ENCODE measurements at regions not wholly inside any gene's neighbourhood (a gene's known extent, or its start where the extent isn't known, plus 50 kb on each side); places are given as distances from the start of the nearest gene placed in this dataset.
"Not testable (repeated sequence)": the region's sequence is repeated elsewhere in the genome, so short reads cannot be mapped to it uniquely, and the experiment has no call there.

DNA sequence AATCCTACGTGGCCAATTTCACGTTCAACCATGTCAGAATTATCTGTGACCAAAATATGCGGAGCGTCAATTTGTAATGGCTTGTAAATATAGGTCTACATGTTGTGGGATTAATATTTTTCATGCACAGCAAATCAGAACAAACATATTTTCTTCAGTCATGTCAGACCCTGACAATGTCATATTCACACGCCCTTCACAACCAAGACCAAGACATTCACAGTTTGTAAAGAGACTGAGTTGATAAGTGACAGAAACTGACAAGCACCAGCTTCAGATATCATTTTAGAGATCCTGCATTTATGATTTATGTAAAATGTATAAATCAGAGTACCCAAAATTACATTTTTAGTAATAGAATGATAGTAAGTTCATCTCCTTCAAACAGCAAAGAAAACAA, 57.3 kb upstream of the NOVA1 start:
- DNase-seq, result no peak

DNA sequence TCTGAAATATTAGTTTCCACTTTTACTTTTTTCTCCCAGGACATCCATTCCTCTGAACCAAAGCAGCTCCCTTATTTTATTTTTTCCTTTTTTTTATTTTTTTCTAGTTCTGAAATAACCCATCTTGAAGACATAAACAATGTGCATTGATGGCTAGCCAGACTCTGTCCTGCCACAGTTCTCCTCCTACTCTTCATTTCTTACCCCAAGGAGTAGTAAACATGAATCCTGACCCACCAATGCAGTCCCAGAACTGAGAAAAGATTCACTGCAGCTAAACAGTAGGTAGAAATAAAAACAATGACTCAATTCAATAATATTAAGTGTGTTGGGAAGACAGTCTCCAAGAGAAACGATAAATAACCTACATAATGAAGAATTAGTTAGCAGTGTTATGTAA, 65.7 kb upstream of the NOVA1 start:
- TF ChIP-seq POLR2A (IDR thresholded peaks at IDR 0.05; ENCODE audit: low read length) (no peak), GATA1 (IDR thresholded peaks at IDR 0.05; ENCODE audit: low read depth, low read length) (no peak)
- no peak for DNase-seq

More for the DNA sequence above, 57.3 kb upstream of the NOVA1 start:
- no peak for TF ChIP-seq POLR2A (IDR thresholded peaks at IDR 0.05; ENCODE audit: low read length)

DNA sequence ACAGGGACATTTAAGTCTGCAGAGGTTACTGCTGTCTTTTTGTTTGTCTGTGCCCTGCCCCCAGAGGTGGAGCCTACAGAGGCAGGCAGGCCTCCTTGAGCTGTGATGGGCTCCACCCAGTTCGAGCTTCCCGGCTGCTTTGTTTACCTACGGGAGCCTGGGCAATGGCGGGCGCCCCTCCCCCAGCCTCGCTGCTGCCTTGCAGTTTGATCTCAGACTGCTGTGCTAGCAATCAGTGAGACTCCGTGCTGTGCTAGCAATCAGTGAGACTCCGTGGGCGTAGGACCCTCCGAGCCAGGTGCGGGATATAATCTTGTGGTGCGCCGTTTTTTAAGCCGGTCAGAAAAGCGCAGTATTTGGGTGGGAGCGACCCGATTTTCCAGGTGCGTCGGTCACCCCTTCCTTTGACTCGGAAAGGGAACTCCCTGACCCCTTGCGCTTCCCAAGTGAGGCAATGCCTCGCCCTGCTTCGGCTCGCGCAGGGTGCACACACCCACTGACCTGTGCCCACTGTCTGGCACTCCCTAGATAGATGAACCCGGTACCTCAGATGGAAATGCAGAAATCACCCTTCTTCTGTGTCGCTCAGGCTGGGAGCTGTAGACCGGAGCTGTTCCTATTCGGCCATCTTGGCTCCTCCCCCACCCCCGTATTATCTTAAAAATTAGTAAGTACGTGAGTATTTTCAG, 81.0 kb upstream of the NOVA1 start:
- DNase-seq, result not testable (repeated sequence)

DNA sequence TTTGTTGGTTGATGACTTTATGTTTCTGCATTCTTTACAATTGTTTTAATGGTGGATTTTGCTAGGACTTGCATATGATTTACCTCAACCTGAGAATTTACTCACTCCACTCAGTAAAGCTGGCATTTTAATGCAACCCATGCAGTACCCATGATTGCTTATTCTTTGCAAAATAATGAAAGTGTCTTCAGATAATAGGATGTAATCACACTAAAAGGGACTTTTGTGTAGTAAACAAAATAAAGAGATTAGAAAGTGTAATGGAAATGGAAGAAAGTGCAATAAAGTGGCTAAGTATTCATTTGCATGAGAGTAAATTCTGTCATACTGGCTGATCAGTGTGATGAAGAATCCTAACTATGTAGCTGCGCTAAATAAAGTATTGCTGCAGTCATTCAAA, 87.6 kb upstream of the NOVA1 start:
- no peak for DNase-seq
- TF ChIP-seq GATA1 (IDR thresholded peaks at IDR 0.05; ENCODE audit: low read depth, low read length) (no peak), POLR2A (IDR thresholded peaks at IDR 0.05; ENCODE audit: low read length) (no peak)

DNA sequence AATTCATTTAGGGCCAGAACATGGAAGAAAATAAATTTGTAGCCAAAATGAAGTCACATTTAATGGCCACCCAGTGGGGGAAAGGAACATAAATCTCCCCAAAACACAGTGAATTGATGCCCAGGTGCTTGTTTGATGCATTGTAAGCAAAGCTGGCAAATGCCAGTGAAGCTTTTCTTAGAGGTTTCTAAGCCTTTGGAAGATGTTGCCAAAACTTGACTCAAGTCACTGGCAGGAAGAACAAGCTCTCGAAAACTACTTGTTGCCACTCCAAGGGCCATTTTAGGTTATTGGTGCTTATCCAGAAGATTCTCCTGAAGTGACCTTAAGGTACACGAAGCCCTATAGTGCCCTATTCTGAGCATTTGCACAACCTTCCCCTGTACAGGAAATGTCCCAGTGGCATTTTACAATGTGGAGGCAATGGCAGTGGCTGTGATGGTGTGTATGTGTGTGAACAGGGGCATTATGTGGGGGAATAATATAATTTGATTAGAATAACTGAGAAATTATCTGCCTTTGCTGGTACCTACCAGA, 89.5 kb upstream of the NOVA1 start:
- TF ChIP-seq POLR2A (IDR thresholded peaks at IDR 0.05; ENCODE audit: low read length), result no peak
- TF ChIP-seq GATA1 (IDR thresholded peaks at IDR 0.05; ENCODE audit: low read depth, low read length), result no peak
- DNase-seq, result no peak

DNA sequence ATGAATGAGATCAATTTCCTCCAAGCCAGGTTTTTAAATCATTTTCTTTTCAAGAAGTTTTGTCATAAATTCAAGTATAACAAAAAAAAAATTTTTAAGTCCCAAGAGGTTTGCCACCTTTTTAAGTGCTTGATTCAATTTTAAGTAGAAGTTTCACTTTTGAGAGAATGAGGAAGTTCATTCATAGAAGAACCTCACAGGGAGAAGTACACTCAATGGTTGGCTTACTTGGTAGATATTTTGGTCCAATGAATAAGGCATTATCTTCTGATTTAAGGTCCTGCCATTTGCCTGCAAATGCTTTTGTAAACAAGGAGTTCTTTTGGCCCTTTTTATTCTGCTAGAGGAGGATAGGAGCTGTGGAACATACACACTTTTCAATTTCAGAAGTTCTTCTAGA, 96.7 kb upstream of the NOVA1 start:
- DNase-seq, result no peak
- TF ChIP-seq POLR2A (IDR thresholded peaks at IDR 0.05; ENCODE audit: low read length), result no peak
- TF ChIP-seq GATA1 (IDR thresholded peaks at IDR 0.05; ENCODE audit: low read depth, low read length), result no peak

DNA sequence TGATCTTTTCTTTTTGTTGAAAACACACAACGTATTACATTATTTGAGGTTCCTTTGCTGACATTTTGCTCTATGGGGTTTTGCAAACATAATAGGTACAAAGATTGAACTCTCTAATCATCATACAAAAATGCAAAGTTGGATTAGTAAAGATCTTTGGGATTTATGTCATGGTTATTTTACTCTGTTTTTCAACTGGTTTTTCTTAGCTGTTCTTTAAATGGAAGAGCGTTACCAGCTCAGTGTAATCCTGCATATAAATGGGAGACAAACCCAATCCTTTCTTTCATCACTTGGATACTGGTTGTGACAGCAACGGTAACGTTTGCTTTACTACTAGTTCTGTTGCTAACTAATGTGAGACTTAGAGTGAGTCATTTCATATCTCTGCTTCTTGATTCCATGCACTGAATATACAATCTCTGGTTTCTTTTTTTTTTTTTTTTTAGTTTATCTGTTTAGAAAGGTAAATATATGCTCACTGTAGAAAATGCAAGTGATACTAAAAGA, 104.9 kb upstream of the NOVA1 start:
- DNase-seq, result no peak
- TF ChIP-seq POLR2A (IDR thresholded peaks at IDR 0.05; ENCODE audit: low read length) (no peak), GATA1 (IDR thresholded peaks at IDR 0.05; ENCODE audit: low read depth, low read length) (no peak)

DNA sequence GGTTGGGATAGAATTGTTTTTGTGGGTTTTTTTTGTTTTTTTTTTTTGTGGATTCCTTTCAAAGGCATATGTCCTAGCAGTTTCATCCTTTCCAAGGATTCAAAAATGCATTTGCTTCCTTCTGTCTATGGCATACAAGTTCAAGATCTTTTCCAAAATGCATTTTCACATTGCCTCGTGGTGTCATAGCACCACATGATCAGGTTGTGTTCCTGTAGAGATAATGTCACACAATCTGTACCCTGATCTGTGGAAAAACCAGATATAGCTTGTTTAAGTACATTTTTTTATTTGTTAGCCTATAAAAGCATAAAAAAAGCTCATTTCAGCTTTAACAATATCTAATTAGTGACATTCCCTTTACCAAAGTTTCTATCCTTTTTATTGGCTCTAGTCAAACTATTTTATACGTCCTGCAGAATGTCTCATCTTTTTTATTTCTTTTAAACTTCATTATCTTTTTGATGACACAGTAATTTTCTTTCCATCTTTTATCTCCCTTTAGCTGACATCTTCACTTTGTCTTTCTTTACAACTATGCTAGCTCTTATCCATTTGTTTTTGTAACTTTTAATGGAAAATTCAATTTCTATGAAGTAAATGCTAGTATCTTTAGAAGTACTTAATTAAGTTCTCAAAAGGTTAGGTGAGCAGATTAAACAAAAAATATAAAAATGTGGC, 106.0 kb upstream of the NOVA1 start:
- no peak for DNase-seq
- TF ChIP-seq GATA1 (IDR thresholded peaks at IDR 0.05; ENCODE audit: low read depth, low read length) (no peak), POLR2A (IDR thresholded peaks at IDR 0.05; ENCODE audit: low read length) (no peak)

DNA sequence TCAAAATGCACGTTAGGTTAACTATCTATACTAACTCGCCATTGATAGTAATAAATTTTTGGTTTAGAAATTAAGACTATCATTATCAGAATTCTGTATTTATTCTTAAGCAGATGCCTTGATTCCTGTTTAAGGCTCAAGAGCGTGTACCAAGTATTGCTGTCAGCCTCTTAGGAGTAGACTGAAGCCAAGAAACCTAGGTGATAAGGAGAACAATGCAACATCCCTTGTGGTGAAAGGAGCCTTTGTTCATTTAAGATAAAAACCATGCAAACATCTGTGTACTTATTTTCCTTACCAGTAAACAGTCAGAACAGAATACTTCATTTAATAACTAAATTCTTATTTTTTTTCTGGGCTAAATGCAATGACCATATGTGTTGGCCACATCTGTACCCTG, 109.4 kb upstream of the NOVA1 start:
- no peak for DNase-seq

DNA sequence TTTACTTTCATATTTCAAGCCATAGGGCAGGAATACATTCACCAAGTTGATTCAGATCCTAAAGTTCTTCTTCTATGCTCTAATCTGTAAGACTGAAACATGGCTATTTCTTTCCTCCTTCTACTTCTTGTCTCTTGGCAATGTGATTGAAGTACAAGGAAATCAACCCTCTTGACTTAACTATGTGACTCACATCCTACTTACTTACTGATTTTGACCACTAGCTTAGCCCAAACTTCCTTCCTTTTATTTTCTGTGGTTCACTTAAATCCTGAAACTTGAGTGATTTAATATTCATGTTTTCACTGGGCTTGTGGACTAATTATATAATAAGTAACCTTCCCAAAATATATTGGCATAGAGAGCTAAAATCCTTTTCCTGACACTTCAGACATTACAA, 111.2 kb upstream of the NOVA1 start:
- TF ChIP-seq POLR2A (IDR thresholded peaks at IDR 0.05; ENCODE audit: low read length) (no peak), GATA1 (IDR thresholded peaks at IDR 0.05; ENCODE audit: low read depth, low read length) (no peak)
- DNase-seq, result no peak

More for the DNA sequence above, 109.4 kb upstream of the NOVA1 start:
- TF ChIP-seq POLR2A (IDR thresholded peaks at IDR 0.05; ENCODE audit: low read length), result no peak
- no peak for TF ChIP-seq GATA1 (IDR thresholded peaks at IDR 0.05; ENCODE audit: low read depth, low read length)

DNA sequence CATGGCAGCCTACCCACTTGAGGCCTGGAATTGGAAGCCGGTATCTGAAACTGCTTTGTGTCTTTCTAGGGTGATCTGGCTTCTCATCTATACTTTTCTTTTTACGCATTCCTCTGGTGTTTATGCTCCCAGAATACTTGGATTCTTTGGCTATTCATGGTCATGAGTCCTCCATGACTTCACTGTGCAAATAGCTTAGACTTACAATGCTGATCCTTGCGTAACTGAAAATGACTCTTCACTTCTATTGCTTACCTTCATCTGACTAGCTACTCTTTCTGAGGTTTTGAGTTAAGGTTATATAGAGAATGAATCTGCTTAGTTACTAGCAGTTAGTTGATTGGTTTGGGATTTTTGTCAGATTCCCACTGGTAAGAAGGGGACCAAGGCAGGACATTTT, 121.7 kb upstream of the NOVA1 start:
- DNase-seq, result no peak
- TF ChIP-seq GATA1 (IDR thresholded peaks at IDR 0.05; ENCODE audit: low read depth, low read length) (no peak), POLR2A (IDR thresholded peaks at IDR 0.05; ENCODE audit: low read length) (no peak)

DNA sequence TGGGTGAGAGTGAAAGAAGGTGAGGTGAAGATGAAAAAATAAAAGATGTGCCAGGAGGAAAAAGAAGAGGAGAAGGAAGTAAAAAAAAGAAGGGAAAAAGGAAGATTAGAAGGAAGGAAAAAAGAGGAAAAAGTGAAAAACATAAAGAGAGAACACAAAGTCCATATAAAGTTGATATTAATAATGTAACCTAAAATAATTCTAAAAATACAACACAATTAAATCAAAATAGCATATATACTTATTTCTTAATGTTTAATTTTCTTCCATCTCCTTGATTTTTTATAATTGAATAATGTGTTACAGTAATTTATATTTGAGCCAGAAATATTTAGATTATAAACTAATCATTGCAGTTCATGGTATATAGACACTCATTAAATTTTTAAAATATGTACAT, 124.4 kb upstream of the NOVA1 start:
- DNase-seq, result no peak
- no peak for TF ChIP-seq POLR2A (IDR thresholded peaks at IDR 0.05; ENCODE audit: low read length)
- no peak for TF ChIP-seq GATA1 (IDR thresholded peaks at IDR 0.05; ENCODE audit: low read depth, low read length)

DNA sequence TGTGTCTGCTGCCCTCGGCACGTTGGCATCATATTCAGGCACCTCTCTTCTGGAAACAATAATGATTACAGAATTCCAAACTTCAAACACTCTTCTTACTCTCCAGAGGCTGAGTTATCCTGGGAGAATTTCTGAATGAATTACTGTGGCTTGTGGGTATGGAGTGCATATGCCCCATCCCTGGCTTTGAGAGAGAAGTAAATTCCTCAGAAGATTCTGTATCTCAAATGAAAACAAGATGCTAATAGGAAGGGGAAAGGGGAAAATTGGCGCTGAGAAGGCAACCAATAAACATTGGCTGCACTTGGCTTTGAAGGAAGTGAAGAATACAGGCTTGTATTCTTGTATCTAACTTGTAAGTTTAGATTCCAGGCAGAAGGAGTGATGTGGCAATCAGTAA, 132.0 kb upstream of the NOVA1 start:
- DNase-seq, result no peak
- TF ChIP-seq POLR2A (IDR thresholded peaks at IDR 0.05; ENCODE audit: low read length), result no peak
- TF ChIP-seq GATA1 (IDR thresholded peaks at IDR 0.05; ENCODE audit: low read depth, low read length), result no peak

DNA sequence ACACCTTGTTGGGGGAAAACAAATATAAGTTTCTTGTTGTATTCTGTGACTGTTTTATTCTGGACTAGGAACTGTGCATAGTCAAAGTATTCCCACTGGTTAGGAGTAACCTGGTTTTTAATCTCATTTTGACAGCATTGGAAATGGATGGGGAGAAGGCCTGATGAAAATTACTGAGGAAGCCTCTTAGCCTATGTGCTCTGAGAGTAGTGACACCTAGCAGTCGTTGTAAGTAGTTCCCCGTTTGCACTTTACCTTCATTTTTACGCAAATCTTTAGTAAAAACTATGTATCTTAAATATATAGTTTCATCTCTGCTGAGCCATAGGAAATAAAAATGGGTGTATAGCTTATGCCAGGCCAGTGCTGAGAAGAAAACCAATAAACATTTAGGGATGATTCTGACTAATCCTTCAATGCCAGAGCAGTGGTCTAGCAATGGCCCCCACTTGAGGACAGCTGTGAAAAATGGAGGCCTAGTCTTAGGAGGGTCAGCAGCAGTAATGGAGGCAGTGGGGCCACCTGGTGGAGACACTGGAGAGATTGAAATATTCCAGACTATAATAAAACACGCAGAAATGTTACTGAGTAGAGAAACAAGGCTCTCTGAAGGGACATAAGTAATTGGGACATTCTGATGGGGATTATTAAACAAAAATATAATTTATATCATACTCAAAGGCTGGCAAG, 133.2 kb upstream of the NOVA1 start:
- TF ChIP-seq GATA1 (IDR thresholded peaks at IDR 0.05; ENCODE audit: low read depth, low read length) (no peak), POLR2A (IDR thresholded peaks at IDR 0.05; ENCODE audit: low read length) (no peak)
- peak; percentile 0 to 1 for DNase-seq
